ENCODE measurements at regions not wholly inside any gene's neighbourhood (a gene's known extent, or its start where the extent isn't known, plus 50 kb on each side); places are given as distances from the start of the nearest gene placed in this dataset.
"Not testable (repeated sequence)": the region's sequence is repeated elsewhere in the genome, so short reads cannot be mapped to it uniquely, and the experiment has no call there.

DNA sequence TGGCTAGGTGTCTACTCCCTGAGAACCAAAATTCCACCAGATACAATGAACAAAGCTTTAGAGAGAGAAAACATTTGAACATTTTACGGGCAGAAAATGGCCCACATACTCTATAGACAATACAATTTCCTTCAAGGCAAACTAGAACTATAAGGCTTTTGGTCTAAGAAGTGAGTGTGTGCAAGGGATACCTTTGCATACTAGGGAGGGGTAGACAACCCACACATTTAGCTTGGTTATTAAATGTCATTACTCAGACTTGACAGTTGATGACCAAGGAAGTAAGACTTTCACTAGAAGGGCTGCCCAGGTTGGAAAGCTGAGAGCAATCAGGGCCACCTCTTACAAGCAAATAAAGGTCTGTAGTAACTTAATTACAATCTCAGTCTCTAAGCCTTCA lies 64.0 kb upstream of the PLEKHM1 start:
- not testable (repeated sequence) for DNase-seq

DNA sequence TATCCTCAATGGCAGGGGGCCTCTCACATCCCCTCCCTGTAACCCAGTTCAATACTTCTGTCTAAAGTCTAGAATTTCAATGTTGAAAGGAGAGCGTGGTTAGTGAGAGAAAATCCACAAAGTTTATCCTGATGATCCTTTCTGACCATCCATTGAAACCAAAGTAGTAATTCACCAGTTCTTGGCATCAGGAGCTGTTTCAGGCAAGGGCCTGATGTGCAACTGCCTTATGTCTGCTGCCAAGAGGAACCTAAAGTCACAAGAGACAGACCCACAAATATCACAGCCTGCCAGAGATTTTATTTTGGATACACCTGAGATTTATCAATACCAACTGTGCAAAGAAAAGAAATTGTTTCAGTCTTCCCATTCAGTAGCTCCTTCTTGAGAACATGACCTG lies 68.3 kb upstream of the PLEKHM1 start:
- DNase-seq = not testable (repeated sequence)

DNA sequence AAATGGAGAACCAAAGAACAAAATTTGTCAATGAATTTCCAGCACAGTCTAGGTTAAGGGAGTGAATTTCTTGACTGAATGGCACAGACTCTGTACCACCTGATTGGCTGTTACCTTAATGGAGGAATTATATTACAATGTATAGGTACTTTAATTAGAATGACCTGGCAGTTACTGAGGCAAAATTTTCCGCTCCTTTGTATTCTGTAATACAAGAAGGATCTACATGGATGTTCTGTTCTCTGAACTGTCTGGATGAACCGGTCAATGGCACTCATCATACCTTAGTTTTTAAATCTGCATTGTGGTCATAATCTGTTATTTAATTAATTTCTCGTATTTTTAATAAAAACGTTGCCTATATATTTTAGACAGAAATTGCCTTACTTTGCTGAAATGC lies 72.3 kb upstream of the PLEKHM1 start:
- not testable (repeated sequence) for DNase-seq

DNA sequence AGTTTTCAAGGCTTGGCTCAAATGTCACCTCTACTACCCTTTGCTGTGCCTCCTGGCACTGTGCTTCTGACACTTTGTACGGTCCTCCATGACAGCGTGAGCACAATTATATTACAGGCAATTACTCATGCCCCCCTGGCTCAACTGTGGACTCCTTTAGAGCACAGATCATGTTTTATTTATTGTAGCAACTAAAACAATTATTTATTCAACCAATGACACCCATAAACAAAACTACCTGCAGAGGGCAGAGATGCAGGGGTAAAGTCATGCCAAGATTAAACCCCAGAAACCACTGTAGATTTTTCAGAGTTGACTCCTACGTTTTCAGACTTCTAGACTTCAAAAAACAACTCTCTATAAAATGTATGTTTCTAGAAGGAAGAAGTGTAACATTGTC lies 72.8 kb upstream of the PLEKHM1 start:
- not testable (repeated sequence) for DNase-seq

DNA sequence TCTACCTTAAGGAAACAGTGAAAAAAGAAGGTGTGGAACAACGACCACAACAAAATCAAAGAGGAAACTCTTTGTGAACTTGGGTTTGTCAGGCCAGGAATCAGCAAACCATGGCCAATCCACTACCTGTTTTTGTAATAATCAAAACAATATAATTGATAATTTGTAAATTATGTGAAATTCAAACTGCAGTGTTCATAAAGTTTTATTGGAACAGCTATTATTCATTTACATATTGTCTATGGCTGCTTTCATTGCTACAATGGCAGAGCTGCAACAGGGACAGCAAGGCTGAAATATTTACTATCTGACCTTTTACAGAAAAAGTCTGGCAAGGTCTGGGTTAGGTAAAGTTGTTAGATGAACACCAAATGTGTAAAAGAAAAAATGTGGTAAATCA lies 77.8 kb upstream of the PLEKHM1 start:
- DNase-seq = not testable (repeated sequence)

DNA sequence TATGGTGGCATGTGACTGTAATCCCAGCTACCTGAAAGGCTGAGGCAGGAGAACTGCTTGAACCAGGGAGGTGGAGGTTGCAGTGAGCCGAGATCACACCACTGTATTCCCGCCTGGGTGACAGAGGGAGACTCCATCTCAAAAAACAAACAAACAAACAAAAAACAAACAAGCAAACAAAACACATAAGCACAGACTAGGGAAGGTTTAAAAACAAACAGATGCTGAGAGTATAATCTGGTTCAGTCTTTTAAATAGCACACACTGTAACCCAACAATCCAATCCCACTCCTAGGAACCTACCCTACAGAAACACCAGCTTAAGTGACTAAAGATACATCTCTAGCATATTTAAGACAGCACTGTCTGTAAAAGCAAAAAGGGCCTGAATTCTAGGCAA lies 82.8 kb upstream of the PLEKHM1 start:
- DNase-seq = not testable (repeated sequence)

DNA sequence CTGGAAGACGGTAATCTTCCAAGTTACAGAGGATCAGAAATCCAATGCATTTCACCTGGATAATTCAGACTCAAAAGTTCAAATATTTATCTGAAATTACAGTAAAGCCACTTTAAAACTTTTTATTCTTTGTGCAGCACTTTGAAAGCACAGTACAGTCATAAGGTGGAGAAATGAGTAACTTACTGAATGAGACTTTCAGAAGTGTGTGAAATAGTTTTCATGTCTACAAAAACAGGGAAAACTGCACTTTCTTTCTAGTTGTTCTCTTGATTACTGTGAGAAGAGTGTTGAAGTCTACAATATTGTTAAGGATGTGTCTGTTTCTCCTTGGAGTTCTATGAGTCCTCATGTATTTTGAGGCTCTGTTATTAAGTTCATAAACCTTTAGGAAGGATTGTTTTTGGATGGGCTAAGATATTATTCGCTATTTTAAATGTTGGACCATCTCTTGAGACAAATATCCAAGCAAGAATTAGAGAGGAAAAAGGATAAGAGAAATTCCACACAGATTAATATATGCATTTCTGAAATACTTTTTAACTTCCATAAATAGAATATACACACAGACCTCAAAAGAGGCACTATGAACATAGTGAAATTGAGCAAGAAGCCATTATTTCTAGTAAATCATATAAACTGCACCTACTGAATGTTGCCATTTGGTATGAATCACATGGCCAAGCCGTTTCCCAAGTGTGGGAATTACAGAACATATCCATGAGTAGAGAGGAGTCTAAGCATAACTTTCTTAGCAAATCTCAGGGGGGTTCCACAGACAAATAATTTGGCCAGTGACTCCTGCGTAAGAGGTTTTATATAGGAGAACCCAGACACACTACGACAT lies 83.6 kb upstream of the PLEKHM1 start:
- no peak for DNase-seq

DNA sequence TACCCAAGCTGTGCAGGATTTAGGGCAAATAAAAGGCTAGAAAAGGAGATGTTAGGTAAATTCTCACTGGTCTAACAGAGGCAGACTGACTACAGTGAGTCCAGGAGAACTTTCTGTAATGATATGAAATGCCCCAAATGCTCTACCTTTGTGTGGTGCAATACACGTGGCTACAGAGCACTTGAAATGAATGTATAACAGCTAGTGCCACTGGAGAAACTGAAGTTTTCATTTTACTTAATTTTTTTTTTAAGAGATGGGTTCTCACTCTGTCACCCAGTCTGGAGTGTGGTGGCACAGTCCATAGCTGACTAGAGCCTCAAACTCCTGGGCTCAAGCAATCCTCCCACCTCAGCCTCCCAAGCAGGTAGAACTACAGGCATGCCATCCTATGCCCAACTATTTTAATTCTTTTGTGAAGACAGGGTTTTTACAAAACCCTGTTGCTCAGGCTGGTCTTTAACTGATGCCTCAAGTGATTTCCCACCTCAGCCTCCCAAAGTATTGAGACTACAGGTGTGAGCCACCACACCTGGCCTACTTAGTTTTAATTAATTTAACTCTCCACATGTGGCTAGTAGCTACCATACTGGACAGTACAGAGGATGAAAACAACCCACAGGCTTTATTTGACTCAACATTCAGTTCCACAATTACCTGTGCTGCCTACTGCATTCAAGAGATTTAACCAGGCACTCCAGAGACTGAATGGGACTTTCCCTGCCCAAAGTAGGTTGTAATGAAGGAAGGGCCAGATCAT lies 84.8 kb upstream of the PLEKHM1 start:
- DNase-seq = no peak

DNA sequence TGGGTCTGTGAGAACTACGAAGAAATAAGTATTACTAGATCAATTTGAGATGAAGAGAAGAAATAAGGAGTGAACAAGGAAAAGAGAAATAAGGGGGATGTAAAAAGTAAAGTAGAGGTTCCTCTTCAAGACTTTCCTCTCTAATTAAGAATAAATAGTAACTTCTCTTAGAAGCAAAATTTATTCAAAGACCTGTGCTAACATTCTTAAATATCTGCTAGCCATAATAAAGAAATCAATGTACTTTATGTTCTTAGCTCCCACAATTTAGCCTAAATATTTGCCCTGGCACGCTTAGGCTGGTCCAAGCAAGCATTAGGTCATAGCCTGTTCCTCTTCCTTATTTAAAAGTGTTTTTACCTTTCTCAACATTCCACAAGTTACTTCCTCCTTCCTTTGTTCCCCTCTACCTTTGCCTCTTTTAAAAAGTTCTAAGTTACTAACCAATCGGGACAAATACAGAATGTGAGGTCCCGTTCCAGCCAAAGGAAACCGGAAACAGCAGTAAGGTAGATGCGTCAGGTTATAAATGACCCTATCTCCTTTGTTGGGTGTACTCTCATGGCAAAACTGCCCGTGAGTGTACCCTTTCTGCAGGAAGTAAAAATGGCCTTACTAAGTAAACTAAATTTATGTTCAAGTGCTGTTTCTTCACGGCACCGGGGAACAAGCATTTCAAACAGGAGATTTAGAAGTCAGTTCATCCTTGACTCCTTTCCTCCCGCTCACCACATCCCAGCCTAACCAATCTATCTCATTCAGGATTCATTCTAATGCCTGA lies 86.2 kb upstream of the PLEKHM1 start:
- not testable (repeated sequence) for DNase-seq

DNA sequence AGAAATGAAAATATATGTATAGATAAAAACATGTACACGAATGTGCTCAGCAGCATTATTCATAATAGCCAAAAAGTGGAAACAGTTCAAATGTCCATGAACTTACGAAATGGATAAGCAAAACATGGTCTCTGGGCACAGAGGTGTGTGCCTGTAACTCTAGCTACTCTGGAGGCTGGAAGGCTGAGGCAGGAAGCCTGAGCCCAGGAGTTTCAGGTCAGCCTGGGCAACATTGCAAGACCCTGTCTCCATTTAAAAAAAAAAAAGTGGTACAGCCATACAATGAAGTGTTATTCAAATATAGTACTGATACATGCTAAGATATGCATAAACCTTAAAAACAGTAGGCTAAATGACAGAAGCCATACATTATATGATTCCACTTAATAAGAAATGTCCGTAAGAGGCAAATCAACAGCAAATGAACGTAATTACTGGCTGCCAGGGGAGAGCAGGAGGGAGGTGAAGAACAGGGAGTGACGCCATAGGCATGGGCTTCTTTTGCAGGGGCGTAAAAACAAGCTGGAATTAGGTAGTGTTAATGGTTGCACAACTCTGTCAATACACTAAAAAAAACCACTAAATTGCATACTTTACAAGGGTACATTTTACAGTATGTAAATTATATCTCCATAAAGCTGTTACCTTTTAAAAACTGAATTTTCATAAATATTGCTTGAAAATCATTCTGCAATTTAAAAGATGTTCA lies 87.2 kb upstream of the PLEKHM1 start:
- DNase-seq = no peak

DNA sequence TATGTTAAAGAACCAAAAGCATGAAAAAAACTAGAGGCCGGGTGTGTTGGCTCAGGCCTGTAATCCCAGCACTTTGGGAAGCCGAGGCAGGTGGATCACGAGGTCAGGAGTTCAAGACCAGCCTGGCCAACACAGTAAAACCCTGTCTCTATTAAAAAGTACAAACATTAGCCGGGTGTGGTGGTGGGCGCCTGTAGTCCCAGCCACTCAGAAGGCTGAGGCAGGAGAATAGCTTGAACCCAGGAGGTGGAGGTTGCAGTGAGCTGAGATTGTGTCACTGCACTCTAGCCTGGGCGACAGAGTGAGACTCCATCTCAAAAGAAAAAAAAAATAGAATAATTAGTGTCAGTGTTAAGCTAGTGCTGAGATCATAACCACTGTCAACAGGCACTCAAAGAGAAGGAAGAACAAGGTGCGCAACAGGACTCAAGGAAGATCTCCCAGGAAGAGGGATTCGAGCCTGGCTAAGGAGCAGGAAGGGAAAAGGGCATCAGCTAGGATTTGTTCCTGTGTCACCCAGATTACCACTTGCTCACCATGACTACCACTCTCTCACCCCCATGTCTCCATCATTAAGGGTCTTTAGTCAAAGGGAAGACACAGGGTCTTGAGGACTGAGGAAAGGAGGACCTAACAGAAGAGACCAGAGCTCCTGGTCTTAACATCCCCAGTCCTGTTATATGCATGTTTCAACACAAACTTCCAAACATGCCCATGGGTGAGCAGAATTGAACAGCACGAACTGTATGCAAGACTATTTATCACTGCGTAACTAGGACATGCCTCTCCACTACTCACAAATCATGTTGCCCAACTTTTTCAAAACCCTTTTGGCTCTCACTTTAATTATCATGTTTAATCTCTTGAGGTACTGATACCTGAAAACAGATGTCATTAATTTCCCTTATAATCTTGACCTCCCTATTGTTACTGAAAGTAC lies 88.3 kb upstream of the PLEKHM1 start:
- no peak for DNase-seq

DNA sequence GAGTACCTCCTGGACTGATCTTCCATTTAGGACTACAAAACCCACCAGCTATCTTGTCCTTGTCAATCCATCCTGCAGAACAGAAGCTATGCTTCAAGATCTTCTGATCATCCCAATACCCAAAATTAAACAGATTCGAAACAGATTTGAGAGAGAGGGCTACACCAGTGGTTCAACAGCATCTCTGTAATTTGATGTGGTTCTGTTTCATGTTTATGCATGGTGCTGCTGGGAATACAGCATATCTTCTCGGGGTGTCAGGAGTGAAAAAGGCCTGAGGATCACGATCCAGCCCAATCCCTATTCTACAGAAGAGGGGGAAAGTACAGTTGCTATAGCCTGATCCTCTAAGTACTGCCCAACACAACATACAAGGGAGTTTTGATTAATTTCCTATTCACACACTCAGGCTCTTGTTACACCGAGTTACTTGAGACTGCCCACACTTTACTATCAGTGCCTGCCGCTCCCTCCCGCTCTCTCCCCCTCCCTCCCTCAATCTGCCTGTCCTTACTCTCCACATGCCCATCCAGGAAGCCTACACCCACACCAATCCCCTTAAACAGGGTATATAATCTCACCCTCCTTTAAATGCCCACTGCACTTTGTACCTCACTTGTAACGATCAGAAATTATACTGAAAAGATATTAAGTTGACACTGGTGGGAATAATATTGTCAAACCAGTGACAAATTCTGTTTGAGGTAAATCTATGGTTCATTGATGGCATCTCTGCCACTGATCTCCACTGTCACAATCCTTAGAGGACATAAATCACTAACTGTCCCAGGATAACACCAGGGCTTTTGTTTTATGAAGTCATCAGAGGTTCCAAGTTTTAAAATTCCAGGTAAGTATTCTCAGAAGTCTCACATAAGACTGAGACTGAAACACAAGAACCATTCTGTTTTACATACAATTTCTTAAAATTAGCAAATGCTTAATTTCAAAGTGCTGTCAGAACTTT lies 89.3 kb upstream of the PLEKHM1 start:
- DNase-seq = no peak

DNA sequence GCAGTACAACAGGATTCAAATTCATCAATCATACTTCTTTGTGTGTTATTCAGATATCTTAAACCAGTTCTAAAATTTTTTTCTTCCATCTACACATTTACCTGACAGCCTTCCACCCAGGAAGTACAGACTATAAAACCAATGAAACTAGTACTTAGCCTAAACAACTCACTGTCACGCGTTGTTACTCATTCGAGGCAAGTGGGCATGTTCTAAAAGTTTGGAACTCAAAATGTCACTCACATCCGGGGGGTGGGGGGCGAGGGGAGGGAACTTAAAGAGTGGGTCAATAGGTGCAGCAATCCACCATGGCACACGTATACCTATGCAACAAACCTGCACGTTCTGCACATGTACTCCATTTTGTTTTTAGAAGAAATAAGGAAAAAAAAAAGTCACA lies 90.4 kb upstream of the PLEKHM1 start:
- DNase-seq = no peak

DNA sequence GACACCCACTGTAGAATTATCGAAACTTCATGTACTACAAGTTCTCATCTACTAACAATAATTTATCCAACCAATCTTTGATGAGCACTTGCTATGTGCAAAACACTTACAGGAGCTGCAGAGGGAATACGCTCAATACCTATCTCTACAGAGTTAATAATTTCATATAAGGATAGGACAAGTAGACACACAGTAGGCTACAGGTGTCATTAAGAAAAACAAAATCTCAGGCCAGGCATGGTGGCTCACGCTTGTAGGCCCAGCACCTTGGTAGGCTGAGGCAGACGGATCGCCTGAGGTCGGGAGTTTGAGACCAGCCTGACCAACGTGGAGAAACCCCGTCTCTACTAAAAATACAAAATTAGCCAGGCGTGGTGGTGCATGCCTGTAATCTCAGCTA lies 91.3 kb upstream of the PLEKHM1 start:
- DNase-seq = no peak

DNA sequence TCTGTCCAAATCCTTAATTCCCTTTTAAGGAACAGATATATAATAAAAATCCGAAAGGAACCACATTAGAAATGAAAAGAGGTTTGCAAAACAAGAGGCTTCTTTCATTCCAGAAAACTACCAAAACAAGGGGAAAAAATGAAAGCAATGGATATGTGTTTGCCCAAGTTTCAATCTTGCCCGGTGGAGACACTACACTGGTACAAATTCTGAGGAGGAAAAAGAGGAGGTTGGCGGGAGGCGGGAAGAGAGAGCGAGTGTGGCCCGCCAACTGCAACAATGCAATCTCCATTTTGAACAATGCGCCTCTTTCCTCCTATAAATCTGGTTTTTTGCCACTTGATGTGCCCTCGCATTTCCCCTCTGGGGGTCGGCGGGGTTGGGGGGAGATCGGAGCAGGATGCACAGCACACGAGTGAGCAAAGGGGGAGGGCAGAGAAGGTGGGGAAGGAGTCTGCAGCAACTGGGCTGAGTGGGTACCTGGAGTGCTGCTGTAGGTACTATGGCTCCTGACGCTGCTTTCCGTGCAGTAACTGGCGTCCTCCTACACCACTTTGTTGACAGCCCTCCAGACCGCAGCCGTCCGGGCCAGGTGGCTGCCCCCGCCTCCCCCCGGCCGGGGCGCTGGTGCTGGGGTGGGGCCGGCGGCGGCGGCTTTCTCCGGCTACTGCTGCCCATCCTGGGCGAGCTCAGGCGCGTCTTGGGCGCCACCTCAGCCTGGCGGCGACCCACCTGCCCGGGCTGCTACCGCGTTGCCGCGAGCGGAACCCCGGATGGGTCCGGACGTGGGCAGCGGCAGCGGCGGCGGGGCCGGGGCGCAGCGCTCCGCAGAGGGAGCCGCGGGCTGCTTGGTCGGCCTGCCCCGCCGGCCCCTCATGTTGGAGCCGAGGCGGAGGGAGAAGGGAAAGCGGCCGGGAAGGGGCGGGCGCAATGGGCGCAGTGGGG lies 93.8 kb upstream of the PLEKHM1 start:
- DNase-seq = peak; percentile 79

DNA sequence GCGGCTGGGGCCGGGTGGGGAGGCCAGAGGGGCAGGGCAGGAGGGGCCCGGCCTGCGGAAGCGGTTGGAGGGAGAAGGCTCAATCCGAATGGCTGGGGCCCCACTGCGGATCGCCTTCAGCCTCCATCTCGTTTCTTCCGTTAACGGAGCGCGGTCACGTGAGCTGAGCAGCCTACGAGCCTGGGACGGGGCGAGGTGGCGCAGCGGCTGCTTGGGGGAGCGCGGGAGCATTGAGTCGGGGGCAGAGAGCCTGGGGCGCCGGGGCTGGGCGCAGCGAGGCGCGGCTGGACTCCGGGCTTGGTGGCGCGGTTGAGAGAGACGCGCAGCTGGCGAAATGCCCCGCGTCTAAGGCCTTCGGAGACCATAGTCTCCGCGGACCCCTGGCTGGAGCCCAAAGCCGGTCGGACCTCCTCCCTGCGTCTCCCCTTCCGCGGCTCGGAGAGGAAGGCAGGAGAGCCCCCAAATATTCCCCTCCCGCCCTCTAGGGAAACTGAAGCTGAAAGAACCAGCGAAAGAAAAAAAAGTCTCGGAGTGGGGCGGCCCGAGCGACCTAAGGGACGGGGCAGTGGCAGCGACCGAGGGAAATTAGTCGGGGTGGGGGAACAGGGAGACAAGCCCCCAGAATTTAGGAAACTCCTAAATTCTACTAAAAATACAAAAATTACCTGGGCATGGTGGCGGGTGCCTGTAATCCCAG lies 94.7 kb upstream of the PLEKHM1 start:
- peak; percentile 82 for DNase-seq

DNA sequence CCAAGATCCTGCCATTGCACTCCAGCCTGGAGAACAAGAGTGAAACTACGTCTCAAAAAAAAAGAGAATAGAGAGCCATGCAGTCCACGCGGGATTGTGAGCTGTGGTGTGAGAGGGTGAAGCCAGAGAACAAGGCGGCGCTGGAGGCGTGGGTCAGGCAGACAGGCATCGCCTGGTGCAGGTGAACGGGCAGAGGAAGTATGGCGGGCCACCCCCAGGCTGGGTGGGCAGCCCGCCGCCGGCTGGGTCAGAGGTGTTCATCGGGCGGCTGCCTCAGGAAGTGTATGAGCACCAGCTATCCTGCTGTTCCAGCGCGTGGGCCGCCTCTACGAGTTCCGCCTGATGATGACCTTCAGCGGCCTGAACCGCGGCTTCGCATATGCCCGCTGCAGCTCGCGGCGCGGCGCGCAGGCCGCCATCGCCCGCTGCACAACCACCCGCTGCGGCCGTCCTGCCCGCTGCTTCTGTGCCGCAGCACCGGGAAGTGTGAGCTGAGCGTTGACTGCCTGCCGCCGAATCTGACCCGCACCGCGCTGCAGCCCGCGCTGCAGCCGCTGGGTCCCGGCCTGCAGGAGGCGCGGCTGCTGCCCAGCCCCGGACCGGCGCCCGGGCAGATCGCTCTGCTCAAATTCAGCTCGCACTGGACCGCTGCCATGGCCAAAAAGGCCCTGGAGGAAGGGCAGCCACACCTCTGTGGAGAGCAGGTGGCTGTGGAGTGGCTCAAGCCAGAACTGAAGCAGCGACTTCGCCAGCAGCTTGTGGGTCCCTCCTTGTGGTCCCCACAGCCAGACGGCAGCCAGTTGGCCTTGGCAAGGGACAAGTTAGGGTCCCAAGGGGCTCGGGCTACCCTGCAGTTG lies 95.5 kb upstream of the PLEKHM1 start:
- DNase-seq = peak; percentile 37

DNA sequence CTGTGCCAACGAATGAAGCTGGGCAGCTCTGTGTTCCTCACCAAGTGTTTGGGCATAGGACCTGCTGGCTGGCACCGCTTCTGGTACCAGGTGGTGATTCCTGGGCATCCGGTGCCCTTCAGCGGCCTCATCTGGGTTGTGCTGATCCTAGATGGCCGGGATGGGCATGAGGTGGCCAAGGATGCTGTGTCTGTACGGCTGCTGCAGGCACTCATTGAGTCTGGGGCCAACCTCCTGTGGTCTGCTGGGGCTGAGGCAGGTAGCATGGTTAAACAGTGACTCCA lies 96.1 kb upstream of the PLEKHM1 start:
- not testable (repeated sequence) for DNase-seq

Data from CD4-positive, alpha-beta T cell treated with Interleukin-17A for 1 hour (primary cell).